ENCODE measurements at regions not wholly inside any gene's neighbourhood (a gene's known extent, or its start where the extent isn't known, plus 50 kb on each side); places are given as distances from the start of the nearest gene placed in this dataset.

- DNase-seq (ENCODE audit: low read depth): no peak
- TF ChIP-seq, protein P1, sequence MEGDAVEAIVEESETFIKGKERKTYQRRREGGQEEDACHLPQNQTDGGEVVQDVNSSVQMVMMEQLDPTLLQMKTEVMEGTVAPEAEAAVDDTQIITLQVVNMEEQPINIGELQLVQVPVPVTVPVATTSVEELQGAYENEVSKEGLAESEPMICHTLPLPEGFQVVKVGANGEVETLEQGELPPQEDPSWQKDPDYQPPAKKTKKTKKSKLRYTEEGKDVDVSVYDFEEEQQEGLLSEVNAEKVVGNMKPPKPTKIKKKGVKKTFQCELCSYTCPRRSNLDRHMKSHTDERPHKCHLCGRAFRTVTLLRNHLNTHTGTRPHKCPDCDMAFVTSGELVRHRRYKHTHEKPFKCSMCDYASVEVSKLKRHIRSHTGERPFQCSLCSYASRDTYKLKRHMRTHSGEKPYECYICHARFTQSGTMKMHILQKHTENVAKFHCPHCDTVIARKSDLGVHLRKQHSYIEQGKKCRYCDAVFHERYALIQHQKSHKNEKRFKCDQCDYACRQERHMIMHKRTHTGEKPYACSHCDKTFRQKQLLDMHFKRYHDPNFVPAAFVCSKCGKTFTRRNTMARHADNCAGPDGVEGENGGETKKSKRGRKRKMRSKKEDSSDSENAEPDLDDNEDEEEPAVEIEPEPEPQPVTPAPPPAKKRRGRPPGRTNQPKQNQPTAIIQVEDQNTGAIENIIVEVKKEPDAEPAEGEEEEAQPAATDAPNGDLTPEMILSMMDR (conservative IDR thresholded peaks at IDR 0.05; ENCODE audit: low read depth, low read length): no peak
Observed at GRCh38 chr12:13587721-13588390, 391.3 kb downstream of the EMP1 start.

GRCh38 chr12:13586361-13586760, 389.8 kb downstream of the EMP1 start:
- TF ChIP-seq, protein P1 (conservative IDR thresholded peaks at IDR 0.05; ENCODE audit: low read depth, low read length): no peak
- H3K4me3 ChIP-seq (ENCODE audit: low read length): no peak overlapping the region
- DNase-seq (ENCODE audit: low read depth): no peak

More at GRCh38 chr12:13587721-13588390, 391.3 kb downstream of the EMP1 start:
- no peak overlapping the region for H3K4me3 ChIP-seq (ENCODE audit: low read length)

DNA sequence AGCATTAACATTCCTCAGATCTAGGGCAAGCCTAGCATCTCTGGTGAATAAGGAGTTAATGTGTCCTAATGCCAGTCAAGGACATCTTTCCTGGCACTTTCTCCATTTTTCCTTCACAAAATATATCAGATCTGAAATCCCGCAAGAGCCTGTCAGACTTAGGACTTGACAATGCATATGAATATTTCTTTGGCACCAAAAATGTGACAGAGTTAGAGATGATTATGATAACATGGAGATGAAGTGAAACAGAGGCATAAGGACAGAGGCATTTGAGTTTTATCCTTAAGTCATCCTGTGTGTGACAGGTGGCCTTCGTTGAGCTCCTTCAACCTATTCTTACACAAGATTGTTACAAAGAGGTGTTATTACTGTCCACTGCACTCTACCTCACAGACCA, 388.0 kb downstream of the EMP1 start:
- no peak overlapping the region for H3K4me3 ChIP-seq (ENCODE audit: low read length)
- no peak for DNase-seq (ENCODE audit: low read depth)
- TF ChIP-seq, protein P1 (conservative IDR thresholded peaks at IDR 0.05; ENCODE audit: low read depth, low read length): no peak

GRCh38 chr12:13583630-13584029, 387.1 kb downstream of the EMP1 start:
- TF ChIP-seq, protein P1 (conservative IDR thresholded peaks at IDR 0.05; ENCODE audit: low read depth, low read length): no peak
- H3K4me3 ChIP-seq (ENCODE audit: low read length): no peak overlapping the region
- no peak for DNase-seq (ENCODE audit: low read depth)

DNA sequence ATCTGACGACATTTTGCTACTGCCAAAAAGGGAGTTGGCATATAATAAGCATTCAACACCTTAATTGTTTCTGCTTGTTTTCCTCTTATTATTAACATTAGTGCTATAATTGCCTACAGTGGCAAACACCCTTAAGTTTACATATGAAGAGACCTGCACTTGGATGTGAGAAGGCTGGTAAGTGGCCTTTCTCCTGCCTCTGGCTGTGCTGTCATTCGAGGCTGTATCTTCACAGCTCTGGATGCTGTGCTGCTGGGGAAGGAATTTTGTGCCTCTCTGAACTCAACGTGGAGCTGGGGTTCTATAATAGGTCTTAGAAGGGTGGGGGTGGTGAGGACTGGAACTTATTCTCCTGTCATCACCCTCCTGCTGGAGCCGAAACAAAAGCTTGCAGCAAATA, 385.9 kb downstream of the EMP1 start:
- TF ChIP-seq, protein P1 (conservative IDR thresholded peaks at IDR 0.05; ENCODE audit: low read depth, low read length): no peak

GRCh38 chr12:13581031-13581430, 384.5 kb downstream of the EMP1 start:
- TF ChIP-seq, protein P1 (conservative IDR thresholded peaks at IDR 0.05; ENCODE audit: low read depth, low read length): no peak
- no peak for DNase-seq (ENCODE audit: low read depth)
- H3K4me3 ChIP-seq (ENCODE audit: low read length): no peak overlapping the region

More for the DNA sequence above, 385.9 kb downstream of the EMP1 start:
- no peak for DNase-seq (ENCODE audit: low read depth)
- no peak overlapping the region for H3K4me3 ChIP-seq (ENCODE audit: low read length)

DNA sequence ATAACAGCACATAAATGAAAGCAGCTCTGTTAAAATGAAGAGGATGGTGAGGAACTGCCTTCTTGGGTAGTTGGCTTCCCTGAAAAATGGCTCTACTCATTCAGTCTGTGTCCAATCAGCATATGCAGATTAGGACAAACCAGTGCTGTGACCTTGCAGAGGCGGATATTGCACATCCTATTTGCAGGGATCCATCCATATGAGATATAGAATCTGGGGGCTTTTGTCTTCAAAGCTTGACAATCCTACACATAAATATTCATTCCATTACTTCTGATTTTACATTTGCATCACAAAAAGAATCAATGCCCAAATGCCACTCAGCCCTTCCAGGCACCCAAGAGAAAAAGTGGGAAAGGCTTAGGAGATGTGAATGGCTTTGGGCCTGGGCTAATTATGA, 383.7 kb downstream of the EMP1 start:
- no peak overlapping the region for H3K4me3 ChIP-seq (ENCODE audit: low read length)
- no peak for DNase-seq (ENCODE audit: low read depth)
- TF ChIP-seq, protein P1 (conservative IDR thresholded peaks at IDR 0.05; ENCODE audit: low read depth, low read length): no peak
